NCI-H1436 treated with DMSO at 0.1 percent for 48 hours (cell line): ENCODE measurements at regions not wholly inside any gene's neighbourhood (a gene's known extent, or its start where the extent isn't known, plus 50 kb on each side); places are given as distances from the start of the nearest gene placed in this dataset.
"Not testable (repeated sequence)": the region's sequence is repeated elsewhere in the genome, so short reads cannot be mapped to it uniquely, and the experiment has no call there.

Experiments
- DNase-seq: peaks from one replicate; lab custom pipeline; 2025; lab: John Stamatoyannopoulos, UW

DNA sequence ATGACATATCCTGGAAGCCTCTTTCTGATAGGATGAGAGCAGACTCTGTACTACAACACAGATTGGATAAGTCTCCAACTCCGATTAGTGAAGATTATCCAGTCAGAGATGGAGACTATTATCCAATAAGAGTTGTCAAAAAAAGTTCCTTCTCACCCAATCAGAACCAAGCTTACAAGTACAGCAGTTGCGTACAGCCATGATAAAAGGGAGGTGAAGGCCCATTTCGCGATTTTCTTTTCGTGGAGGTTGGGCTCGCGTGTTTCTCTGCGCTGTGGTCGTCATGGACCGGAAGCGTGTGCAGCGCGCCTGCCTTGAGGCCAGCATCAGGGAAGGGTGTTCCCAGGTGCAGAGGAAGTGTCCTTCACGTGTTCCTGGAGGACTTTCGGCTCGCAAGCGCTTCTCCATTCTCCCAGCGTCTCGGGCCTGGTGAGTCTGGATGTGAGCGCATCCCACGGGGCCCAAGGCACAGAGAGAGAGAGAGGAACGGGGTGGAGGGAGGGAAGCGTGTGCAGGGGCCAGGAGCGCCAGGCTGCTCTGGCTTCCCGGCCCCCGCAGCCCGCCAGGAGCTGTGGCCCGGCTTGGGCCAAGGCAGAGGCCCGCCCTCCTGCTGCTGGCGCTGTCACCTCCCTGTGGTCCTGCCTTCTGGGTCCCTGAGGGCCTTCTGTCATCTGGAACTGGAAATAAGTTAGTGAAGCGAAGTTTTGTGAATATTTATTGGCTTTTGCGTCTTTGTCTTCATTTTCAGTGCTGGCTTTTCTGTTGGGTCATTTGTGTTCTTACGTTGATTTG lies 53.9 kb downstream of the CDRT15L2 start:
- DNase-seq, result not testable (repeated sequence)

DNA sequence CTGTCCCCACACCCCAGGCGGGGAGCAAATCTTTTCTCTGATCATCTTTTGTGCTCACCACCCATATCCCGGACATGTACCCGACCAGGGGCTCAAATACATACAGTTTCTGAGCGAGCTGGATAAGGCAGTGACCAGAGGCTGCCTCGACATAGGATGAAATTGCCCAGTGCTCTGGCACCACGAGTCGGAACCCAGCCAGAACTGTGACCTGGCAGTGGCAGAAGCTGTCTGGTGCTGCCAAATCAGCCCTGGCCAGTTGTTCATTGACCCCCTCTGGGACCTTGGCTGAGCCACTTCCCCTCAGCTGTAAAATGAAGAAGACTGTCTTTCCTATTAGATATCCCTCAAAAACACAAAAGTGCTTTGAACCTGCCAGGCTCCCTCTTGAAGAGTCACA lies 60.6 kb downstream of the CDRT15L2 start:
- not testable (repeated sequence) for DNase-seq

DNA sequence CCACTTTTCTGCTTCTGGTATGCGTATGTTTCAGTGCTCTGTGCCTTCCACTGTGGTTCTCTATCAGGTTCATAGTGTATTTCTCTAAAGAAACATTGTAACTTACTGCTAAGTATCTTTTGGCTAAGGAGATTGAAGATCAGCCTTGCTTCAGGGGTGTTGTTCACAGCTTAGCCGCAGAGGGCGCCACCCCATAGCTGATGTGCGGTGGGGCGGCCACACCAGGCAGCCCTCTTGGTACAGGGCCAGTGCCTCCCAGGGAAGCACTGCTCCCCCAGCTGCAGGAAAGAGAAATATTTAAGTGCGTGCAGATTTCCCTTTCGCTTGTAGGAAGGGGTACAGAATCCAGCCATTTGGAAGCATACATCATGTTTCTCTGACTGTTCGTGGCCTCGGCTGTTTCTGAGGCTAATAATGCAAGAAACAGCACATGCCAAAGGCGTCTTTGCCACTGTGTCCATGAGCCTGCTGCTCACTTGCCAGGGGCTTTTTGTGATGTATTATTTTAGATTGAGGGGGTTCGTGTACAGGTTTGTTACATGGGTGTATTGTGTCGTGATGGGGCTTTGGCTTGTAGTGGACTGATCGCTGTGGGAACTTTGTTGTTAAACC lies 67.2 kb downstream of the CDRT15L2 start:
- DNase-seq, result not testable (repeated sequence)

DNA sequence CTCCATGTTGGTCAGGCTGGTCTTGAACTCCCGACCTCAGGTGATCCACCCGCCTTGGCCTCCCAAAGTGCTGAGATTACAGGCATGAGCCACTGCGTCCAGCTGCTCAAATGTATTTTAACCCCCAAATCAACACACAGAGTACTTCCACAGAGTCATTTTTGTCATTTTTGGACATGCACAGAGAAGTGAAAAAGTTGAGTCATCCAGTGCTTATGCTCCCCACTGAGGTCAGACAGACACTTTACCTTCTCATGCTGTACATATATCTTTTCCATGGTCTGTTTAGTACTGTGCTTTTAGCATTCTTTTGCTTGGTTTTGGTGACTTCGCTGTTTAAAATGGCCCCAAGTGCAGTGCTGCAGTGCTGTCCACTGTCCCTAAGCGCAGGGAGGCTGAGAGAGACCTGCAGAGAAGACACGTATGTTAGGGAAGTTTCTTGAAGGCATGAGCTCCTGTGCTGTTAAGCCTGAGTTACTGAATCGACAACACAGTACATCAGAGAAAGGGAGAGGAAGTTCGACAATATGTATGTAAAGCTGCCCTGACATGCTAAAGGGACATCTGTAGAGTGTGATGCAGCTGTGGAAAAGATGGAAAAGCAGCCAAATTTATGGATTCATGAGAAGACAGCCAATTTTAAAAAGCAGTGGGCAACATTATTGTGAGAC lies 69.7 kb downstream of the CDRT15L2 start:
- not testable (repeated sequence) for DNase-seq

DNA sequence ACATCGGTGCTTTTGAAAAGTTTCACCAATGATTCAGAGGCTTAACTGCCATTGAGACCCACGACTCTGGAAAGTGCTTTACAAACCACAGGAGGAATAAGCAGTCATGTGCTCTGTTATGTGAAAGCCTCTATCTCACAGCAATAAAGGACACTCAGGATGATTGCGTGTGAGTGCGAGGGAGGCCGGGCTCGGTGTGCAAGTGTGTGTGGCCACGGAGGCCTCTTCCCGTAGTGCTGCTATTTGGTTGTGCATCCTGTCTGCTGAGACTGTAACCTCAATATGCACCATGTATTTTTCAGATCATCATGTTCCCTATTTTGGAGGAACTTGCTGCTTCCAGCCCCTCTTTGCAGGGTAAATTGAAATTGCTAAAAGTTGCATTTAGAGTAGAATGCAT lies 71.5 kb downstream of the CDRT15L2 start:
- not testable (repeated sequence) for DNase-seq

DNA sequence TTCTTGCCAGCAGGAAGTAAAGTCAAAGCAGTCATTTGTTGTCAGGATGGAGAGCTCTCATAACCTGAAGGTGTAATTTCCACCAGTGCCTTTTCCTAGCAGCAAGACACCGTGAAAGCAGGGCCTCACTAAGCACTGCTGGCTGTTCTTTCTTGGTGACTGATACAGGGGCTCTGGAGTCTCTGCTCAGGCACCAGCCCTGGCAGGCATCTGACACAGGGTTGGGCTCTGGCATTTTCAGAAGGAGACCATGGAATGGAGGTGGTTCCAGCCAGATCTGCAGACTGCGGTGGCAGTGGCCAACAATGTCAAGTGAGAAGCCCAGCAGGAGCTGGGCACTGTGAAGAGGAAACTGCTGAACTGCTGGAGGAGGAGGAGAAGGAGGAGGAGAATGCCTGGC lies 72.2 kb downstream of the CDRT15L2 start:
- DNase-seq, result not testable (repeated sequence)

DNA sequence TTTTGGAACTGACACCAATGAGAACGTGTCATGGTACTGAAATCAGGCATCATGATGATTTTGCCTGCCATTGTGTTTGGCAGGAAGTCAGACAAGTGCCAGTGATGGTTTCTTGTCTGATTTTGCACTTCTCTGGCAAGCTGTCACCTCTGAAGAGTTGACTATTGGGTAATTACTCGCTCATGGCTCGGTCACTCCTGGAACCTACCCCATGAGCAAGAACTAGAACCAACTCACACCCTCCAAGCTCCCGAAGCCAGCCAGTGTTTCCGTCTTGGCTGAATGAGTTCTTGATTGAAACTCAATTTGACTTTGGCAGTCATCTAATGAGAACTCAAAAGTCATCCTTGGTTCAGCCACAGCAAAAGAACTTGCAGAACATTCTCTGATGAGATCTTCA lies 73.9 kb downstream of the CDRT15L2 start:
- DNase-seq, result not testable (repeated sequence)

DNA sequence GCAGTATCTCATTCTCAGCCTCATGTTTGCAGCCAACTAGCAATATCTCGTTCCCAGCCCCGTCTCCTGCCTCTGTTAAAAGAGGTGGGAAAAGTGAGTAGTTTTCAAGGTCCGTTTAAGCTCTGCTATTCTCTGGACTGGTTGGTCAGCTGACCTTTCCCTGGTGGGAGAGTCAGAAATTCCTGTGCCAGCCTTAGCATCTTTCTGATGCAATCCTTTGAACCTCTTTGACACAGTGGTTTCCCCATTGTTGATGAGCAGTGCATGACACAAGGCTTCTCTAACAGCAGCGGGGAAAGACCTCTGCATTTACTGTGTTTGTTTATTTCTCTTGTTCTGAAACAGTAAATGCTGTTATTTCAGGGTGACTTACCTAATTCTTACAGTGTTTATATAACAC lies 74.6 kb downstream of the CDRT15L2 start:
- DNase-seq, result not testable (repeated sequence)

DNA sequence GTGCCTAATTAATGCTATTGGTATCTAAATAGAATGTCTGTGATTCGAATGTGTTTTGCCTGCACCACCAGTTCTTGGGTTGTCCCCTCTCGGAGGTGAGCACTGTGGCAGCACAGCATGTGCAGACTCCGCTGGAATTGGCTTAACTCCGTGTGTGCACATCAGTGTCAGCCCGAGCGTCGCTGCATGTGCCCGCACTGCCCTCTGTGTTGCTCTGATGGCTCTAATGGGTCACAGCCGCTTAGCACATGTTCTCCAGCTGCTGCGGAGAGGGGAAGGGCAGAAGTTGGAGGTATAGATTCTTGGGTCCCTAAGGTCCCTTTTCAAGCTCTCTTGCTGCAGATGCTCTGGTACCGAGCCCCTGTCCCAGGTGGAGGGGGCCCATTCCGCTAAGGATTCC lies 75.1 kb downstream of the CDRT15L2 start:
- DNase-seq, result not testable (repeated sequence)

DNA sequence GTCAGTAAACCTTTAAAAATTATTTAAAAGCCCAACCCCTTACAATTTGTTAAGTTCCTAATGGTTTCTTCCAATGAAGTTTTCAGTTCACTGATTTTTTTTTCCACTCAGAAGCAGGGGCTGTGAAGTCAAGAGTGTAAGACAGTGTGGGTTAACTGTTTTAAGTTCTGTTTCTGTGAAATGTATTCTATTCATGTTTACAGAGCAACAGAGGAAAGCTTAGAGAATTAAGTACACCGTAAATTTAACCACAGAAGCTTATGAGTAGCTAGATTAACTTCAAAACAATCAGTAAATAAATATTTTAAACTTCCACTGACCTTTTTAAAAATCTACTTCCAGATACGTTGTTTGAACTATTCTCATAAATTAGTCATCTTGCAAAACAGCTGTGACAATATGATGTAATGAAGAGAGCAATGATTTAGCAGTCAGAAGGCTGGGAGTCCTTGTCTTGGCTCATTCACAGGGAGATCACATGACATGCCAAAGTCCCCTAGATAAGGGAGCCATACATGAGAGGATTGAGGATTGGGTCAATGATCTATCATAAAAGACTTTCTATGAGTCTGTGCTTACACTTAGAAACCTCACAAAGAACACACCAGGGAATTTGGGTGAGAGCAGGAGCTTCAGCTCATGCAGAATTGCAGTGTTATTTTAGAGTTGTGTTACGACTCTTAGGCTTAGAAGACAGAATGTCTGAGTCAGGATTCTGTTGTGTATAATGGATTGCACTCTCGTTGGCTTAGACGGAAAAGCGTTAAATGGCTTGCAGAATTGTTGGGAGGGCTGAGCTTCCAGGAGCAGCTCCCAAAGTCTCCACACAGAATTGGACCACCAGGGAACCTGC lies 85.8 kb downstream of the CDRT15L2 start:
- DNase-seq, result not testable (repeated sequence)

DNA sequence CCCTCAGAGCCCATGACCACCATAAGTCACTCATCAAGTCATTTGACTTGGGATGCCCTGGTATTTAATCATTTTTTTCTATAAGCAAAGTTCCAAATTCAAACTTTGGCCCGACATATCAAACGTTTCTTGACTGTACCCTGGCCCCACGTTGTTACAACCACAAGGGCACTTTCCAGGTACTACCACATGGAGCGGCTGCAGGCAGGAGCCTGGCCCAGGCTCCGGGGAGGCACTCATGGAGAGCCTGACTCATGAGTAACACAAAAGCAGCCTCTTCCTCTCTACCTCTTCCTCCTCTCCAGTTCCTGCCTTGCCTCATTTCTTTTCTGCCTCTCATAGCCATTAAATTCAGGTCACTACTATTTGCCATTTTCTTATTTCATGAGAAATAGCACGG lies 87.2 kb downstream of the CDRT15L2 start:
- not testable (repeated sequence) for DNase-seq

DNA sequence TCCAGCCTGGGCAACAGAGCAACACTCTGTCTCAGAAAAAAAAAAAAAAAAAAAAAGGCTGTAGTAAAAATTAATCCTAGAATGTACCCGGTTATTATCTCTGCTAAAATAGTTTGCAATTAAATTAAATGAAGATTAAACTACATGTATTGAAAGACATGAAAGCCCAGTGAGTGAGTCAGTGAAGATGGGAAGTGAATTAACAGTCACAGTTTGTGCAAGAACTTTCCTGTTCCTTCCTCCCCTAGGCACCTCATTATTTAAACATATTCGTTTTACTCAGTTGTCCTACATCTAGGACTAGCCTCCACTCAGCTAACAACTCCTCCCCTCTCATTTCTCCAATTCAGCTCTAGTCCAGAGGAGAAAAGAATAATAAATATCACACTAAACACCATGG lies 88.2 kb downstream of the CDRT15L2 start:
- not testable (repeated sequence) for DNase-seq

DNA sequence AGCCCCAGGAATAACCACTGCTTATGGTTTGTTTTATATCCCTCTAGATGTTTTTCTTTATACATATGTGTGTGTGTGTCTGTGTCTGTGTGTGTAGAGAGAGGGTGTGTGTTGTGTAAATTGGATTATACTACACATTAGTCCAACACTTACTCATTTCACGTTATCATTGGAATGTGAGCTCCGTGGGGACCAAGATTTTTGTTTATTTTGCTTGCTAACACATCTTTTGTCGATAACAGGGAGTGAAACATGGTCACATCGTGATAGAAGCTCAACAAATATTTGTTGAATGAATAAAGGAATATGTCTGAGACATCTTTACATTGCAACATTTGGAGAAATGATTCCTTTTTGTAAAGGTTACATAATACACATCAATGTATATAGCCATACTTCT lies 88.8 kb downstream of the CDRT15L2 start:
- not testable (repeated sequence) for DNase-seq

DNA sequence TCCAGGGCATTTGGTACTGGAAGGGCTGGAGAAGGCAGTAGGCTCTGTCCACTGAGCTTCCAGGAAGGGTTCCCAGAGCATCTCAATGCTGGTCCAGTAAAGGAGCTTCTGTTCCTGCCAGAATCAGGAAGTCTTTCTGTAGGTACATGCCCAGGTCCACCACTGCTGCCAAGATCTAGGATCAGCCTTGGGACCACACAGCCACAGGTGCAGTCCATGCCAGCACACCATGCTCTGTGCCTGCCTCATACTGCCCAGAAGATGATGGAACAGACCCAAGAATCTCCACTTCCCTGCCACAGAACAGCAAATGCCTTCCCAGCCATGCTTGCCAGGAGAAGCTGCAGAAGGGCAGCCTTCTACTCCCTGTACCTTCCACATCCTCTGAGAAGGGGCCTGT lies 89.3 kb downstream of the CDRT15L2 start:
- DNase-seq, result not testable (repeated sequence)

DNA sequence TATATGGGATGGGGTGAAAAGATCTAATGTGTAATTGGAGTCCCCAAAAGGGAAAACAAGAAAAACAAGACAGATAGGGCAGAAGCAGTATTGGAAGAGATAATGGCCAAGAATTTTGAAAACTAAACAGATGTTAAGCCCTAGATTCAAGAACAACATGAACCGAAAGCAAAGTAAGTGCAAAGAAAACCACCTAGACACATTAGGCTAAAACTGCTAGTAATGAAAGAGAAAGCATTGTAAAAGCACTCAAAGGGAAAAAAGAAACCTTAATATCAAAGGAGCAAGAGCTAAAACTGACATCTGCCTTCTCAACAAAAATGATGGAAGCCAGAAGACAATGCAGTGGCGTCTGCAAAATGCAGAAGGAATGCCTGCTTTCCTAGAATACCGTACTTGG lies 91.0 kb downstream of the CDRT15L2 start:
- DNase-seq, result not testable (repeated sequence)

DNA sequence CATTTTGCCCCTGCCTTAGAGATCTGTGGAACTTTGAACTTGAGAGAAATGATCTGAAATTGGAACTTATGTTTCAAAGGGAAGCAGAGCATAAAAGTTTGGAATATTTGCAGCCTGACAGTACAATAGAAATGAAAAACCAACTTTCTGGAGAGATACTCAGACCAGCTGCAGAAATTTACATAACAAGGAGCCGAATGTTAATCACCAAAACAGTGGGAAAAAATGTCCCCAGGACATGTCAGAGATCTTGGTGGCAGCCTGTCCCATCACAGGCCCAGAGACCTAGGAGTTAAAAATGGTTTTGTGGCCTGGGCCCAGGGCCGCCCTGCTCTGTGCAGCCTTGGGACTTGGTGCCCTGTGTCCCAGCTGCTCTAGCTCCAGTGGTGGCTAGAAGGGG lies 94.8 kb downstream of the CDRT15L2 start:
- not testable (repeated sequence) for DNase-seq

DNA sequence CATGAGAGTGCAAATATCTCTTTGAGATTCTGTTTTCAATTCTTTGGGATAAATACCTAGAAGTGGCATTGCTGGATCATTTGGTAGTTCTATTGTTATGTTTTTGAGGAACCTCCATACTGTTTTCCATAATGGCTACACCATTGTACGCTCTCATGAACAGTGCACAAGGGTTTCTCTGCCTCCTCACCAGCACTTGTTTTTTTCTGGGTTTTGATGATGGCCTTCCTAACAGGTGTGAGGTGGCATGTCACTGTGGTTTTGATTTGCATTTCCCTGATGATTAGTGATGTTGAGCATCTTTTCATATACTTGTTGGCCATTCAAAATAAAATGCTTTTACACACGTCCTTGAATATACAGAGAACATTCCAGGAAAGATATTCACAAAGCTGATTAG lies 96.2 kb downstream of the CDRT15L2 start:
- not testable (repeated sequence) for DNase-seq

DNA sequence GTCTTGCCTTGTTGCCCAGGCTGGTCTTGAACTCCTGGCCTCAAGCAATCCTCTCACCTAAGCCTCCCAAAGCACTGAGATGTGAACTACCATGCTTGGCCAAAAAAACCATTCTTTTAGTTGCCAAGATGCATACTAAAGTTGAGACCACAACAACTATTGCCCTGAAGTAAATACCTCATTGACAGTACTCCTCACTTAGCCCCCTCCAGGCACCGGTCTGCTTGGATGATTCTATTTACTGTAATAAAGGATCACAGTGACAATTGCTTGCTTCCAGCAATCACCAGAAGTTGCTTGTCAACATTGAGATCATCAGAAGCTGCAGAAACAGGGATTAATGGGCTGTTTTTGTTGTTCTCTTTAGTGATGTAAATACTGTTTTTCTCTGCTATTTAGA lies 97.1 kb downstream of the CDRT15L2 start:
- DNase-seq, result not testable (repeated sequence)

DNA sequence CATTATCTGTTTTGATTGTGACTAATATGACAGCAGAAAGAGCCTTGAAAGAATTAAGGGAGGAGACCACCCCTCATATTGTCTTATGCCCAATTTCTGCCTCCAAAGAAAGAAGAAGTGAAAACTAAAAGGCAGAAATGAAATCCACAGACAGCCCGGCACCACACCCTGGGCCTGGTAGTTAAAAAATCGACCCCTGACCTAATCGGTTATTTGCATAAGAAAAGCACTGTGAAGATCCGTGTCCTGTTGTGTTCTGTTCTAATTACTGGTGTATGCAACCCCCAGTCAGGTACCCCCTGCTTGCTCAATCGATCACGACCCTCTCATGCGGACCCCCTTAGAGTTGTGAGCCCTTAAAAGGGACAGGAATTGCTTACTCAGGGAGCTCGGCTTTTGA lies 97.9 kb downstream of the CDRT15L2 start:
- not testable (repeated sequence) for DNase-seq

DNA sequence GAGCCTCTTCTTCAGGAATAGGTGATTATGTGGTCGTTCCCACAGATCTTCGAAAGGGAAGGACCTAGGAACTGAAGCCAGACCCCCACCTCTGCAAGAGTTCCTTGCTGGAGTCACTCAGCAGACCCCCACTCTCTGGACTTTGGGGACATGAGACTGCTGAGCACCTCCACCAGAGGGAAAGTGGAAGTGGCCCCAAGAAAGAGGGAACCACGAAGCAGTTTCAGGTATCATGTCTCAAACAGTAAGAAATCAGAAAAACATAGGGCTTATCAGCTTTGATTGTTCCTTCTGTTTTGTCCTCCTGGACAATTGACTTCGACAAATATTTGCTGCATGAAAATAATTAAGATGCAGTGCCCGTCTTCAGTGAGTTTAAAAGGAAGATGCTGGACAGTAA lies 98.9 kb downstream of the CDRT15L2 start:
- DNase-seq, result not testable (repeated sequence)

DNA sequence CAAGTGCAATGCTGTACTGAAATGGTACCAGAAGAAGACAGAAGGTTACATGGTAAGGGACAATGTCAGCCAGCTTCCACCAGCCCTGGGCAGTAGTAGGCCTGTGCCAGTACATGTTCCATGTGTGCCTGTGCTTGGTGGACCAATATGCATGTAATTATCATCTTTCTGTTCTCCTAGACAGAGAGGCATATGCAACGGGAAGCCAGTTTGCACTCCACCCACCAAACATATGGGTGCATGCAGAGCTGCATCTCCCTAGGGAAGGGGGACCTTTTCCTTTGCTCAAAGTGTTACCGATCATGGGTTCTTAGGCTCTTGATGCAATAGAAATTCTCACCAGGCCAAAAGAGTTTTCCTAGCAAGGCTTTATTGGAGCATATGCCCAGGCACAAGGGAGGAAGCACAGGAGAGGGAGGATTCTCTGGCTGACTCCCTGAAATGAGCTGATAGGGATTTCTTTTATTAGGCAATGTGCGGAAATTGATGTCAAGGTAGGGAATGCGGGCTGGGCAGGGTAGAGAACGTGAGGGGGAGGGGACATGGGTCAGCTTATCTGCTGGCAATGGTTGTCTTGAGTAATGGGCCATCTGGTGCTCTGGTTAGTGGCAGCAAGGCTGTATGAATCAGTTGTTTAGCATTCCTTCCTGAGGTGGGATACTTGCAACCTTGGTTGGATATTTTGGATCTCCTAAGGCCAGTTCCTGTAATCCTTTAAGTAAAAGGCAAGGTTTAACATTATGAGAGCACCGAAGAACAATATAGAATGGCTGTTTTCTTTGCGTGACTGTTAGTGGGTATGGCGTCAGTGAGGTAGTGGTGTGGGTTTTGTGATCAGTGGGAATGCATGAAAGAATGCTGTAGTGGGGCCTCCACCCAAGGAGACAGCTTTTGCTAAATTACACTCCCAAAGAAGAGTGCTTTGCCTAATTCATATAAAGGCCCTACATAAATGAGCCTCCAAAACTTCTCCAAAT lies 102.5 kb downstream of the CDRT15L2 start:
- DNase-seq, result not testable (repeated sequence)
